A673 (cell line): ENCODE measurements at regions not wholly inside any gene's neighbourhood (a gene's known extent, or its start where the extent isn't known, plus 50 kb on each side); places are given as distances from the start of the nearest gene placed in this dataset.

Source experiments
- CTCF ChIP-seq: fragments of 300-800, 200-600 bp; sonication (generic); conservative IDR thresholded peaks from 2 replicates; pipeline ENCODE4 v1.5.1; 2017; ENCODE audit warnings: low read depth, mild to moderate bottlenecking, antibody characterized with exemption, low read length, moderate library complexity, mixed read lengths
- EZH2 ChIP-seq: fragments of 200-600 bp; sonication (generic); IDR thresholded peaks from 2 replicates; pipeline ENCODE4 v1.6.1; 2017; ENCODE audit warnings: borderline replicate concordance, low read depth, mild to moderate bottlenecking, mixed read lengths, antibody characterized with exemption, low read length; ENCODE audit not compliant: poor library complexity, severe bottlenecking

- TF ChIP-seq EZH2 (no peak), CTCF (no peak)
Observed at GRCh38 chr13:104422668-104423067, 1356.5 kb upstream of the SLC10A2 start.
